ENCODE measurements at regions not wholly inside any gene's neighbourhood (a gene's known extent, or its start where the extent isn't known, plus 50 kb on each side); places are given as distances from the start of the nearest gene placed in this dataset.

DNA sequence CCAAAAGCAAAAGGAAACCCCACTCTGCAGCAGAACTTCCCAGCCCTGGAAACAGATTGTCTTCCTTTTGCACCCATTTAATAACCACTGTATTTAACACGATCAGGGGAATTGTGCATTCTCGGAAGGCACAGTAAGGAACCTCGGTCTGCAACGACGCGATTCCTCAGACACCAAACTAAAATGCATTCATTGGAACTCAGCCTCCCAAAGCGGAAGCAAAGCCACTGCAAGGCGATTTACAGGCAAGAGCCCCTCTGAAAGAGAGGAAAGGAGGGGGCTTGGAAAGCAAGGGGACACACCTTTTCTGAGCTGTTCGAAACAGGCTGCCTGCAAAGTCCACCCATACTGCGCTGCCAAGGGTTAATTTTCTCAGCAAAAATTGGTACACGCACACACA lies 297.7 kb downstream of the OMA1 start:
- Histone ChIP-seq H3K27me3 (replicated peaks; ENCODE audit: insufficient read depth) (peaks cover 32% of the 10 kb centered on the region), H3K9me3 (ENCODE audit: low read depth) (no peaks in the 10 kb centered on the region), H3K27ac (no peak overlapping the region), H3K9ac (no peak overlapping the region), H2AFZ (no peak overlapping the region), H3K4me1 (ENCODE audit: insufficient read depth) (no peaks in the 10 kb centered on the region), H3K4me3 (no peak overlapping the region), H3K79me2 (ENCODE audit: insufficient read depth) (no peaks in the 10 kb centered on the region), H3K9me2 (ENCODE audit: insufficient read depth) (no peaks in the 10 kb centered on the region), H3K36me3 (ENCODE audit: low read depth) (no peaks in the 10 kb centered on the region), H4K20me1 (ENCODE audit: insufficient read depth) (no peaks in the 10 kb centered on the region), H3F3A (ENCODE audit: insufficient read depth) (no peaks in the 10 kb centered on the region), H3K4me2 (ENCODE audit: unreplicated experiment) (no peak overlapping the region)
- TF ChIP-seq EZH2 (IDR thresholded peaks at IDR 0.05; ENCODE audit: insufficient read depth, poor library complexity, severe bottlenecking), result no peak
- no peak for TF ChIP-seq EZH2phosphoT487 (IDR thresholded peaks at IDR 0.05; ENCODE audit: insufficient read depth, low read depth)
- WGBS, 2 experiments (ENCODE audit: low coverage in 1 of 2, low lambda C conversion rate in 2 of 2, missing lambda C conversion rate in 2 of 2), result 6 to 7% methylated on average over 11 of the region's 11 CpGs
- in situ Hi-C loops (cut with MboI), result no loop called here
- no peak for DNase-seq

DNA sequence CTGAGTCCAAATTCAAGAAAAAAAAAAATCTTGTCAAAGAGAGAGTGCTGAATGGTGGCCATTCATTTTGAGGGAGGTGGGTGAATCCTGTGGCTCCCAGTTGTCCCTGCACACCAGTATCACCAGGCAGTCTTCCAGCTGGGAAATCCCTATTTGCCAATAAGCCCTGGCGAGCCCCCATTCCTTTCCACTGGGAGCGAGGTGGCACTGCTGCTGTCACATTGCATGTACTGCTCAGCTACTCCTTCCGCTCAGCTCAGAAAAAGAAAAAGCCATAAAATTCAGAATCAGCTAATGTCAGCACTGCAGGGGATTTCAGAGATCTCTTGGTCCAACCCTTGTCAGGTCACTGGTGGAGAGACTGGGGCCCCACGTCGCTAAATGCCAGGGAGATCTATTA lies 298.5 kb downstream of the OMA1 start:
- Histone ChIP-seq H2AFZ (no peak overlapping the region), H3K4me1 (ENCODE audit: insufficient read depth) (no peaks in the 10 kb centered on the region), H3K27me3 (replicated peaks; ENCODE audit: insufficient read depth) (peaks cover 32% of the 10 kb centered on the region), H3K79me2 (ENCODE audit: insufficient read depth) (no peaks in the 10 kb centered on the region), H3K4me2 (ENCODE audit: unreplicated experiment) (no peak overlapping the region), H3K9me3 (ENCODE audit: low read depth) (no peaks in the 10 kb centered on the region), H3K36me3 (ENCODE audit: low read depth) (no peaks in the 10 kb centered on the region), H3F3A (ENCODE audit: insufficient read depth) (no peaks in the 10 kb centered on the region), H3K4me3 (no peak overlapping the region), H3K9ac (no peak overlapping the region), H3K27ac (no peak overlapping the region), H3K9me2 (ENCODE audit: insufficient read depth) (no peaks in the 10 kb centered on the region), H4K20me1 (ENCODE audit: insufficient read depth) (no peaks in the 10 kb centered on the region)
- no peak for TF ChIP-seq EZH2 (IDR thresholded peaks at IDR 0.05; ENCODE audit: insufficient read depth, poor library complexity, severe bottlenecking)
- no peak for DNase-seq
- in situ Hi-C loops (cut with MboI), result no loop called here
- 2 to 4% methylated on average over 5 of the region's 5 CpGs for WGBS, 2 experiments (ENCODE audit: low coverage in 1 of 2, low lambda C conversion rate in 2 of 2, missing lambda C conversion rate in 2 of 2)

DNA sequence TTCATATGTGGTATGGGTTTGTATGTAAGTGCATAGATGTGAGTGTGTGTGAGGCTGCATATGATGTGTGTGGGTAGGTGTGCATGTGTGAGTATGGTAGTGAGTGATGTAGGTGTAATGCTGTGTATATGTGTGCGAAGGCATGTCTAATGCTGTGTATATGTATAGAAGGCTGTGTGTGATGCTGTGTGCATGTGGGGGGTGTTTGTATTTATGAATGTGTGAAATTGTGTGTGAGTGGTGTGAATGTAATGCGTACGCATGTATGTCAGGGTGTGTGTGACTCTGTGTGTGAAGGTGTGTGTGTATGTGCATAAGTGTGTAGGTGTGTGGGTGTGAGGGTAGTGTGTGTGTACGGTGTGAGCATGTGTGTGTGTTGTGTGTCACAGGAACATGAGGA lies 300.0 kb downstream of the OMA1 start:
- no peak for DNase-seq
- Histone ChIP-seq H3K9me2 (ENCODE audit: insufficient read depth) (no peaks in the 10 kb centered on the region), H3K9me3 (ENCODE audit: low read depth) (no peaks in the 10 kb centered on the region), H3K9ac (no peak overlapping the region), H3K36me3 (ENCODE audit: low read depth) (no peaks in the 10 kb centered on the region), H3K79me2 (ENCODE audit: insufficient read depth) (no peaks in the 10 kb centered on the region), H3K4me1 (ENCODE audit: insufficient read depth) (no peaks in the 10 kb centered on the region), H3K27me3 (replicated peaks; ENCODE audit: insufficient read depth) (peaks cover 32% of the 10 kb centered on the region), H3K4me3 (no peak overlapping the region), H3F3A (ENCODE audit: insufficient read depth) (no peaks in the 10 kb centered on the region), H2AFZ (no peak overlapping the region), H4K20me1 (ENCODE audit: insufficient read depth) (no peaks in the 10 kb centered on the region), H3K27ac (no peak overlapping the region), H3K4me2 (ENCODE audit: unreplicated experiment) (no peak overlapping the region)
- WGBS, 2 experiments (ENCODE audit: low coverage in 1 of 2, low lambda C conversion rate in 2 of 2, missing lambda C conversion rate in 2 of 2), result 43 to 44% methylated on average over 4 of the region's 4 CpGs
- no peak for TF ChIP-seq EZH2phosphoT487 (IDR thresholded peaks at IDR 0.05; ENCODE audit: insufficient read depth, low read depth)
- TF ChIP-seq EZH2 (IDR thresholded peaks at IDR 0.05; ENCODE audit: insufficient read depth, poor library complexity, severe bottlenecking), result no peak
- in situ Hi-C loops (cut with MboI), result no loop called here

DNA sequence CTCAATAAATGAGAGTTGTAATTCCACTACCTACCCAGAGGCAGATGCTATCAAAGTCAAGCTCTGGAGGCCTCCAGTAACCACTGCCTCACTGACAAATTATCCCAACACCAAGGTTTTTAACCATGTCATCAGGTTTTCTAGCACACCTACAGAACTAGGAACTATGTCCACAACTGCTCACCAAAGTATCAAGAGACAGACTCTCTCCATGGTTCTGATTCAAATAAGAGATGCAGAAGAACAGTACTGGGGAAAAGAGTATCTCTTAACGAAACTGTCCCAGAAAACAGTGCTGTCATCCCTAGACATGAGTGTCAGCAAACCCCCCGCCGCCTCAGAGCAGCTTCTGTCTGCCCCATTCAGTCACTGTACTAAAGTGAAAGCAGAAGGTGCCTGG lies 301.7 kb downstream of the OMA1 start:
- H3F3A ChIP-seq (ENCODE audit: insufficient read depth), result no peaks in the 10 kb centered on the region
- no peaks in the 10 kb centered on the region for H3K9me3 ChIP-seq (ENCODE audit: low read depth)
- no peak for TF ChIP-seq EZH2 (IDR thresholded peaks at IDR 0.05; ENCODE audit: insufficient read depth, poor library complexity, severe bottlenecking)
- TF ChIP-seq EZH2phosphoT487 (IDR thresholded peaks at IDR 0.05; ENCODE audit: insufficient read depth, low read depth), result no peak
- no peaks in the 10 kb centered on the region for H3K79me2 ChIP-seq (ENCODE audit: insufficient read depth)
- no peaks in the 10 kb centered on the region for H3K4me1 ChIP-seq (ENCODE audit: insufficient read depth)
- H4K20me1 ChIP-seq (ENCODE audit: insufficient read depth), result no peaks in the 10 kb centered on the region
- no peak overlapping the region for H3K27ac ChIP-seq
- no peak overlapping the region for H2AFZ ChIP-seq
- no peak overlapping the region for H3K9ac ChIP-seq
- no peak for DNase-seq
- WGBS, 2 experiments (ENCODE audit: low coverage in 1 of 2, low lambda C conversion rate in 2 of 2, missing lambda C conversion rate in 2 of 2), result 37 to 45% methylated on average over 3 of the region's 3 CpGs
- peaks cover 22% of the 10 kb centered on the region for H3K27me3 ChIP-seq (replicated peaks; ENCODE audit: insufficient read depth)
- no peak overlapping the region for H3K4me2 ChIP-seq (ENCODE audit: unreplicated experiment)
- no peaks in the 10 kb centered on the region for H3K9me2 ChIP-seq (ENCODE audit: insufficient read depth)
- in situ Hi-C loops (cut with MboI), result no loop called here
- no peaks in the 10 kb centered on the region for H3K36me3 ChIP-seq (ENCODE audit: low read depth)
- no peak overlapping the region for H3K4me3 ChIP-seq

DNA sequence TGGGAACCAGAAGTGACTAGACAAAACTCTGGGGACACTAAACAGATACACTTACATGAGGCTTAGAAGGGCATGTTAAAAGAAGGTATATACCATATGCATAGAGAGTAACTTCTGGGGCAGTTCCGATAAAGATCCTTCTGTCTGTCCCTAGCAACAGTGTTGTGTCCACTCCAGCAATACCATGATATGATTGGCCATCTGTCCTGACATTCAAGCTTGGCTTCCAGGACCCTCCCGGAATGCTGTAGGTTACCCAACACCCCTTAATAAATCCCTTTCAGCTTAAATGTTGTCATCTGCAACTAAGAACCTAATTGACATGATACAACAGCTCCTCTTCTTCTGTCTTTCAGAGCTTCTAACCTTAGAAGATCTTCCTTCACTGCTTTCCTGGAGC lies 307.7 kb downstream of the OMA1 start:
- in situ Hi-C loops (cut with MboI), result no loop called here
- WGBS, 2 experiments (ENCODE audit: low coverage in 1 of 2, low lambda C conversion rate in 2 of 2, missing lambda C conversion rate in 2 of 2), result 15 to 24% methylated on average over 2 of the region's 2 CpGs
- no peak for DNase-seq

More for the DNA sequence above, 307.7 kb downstream of the OMA1 start:
- no peaks in the 10 kb centered on the region for H3K36me3 ChIP-seq (ENCODE audit: low read depth)
- no peak overlapping the region for H3K9ac ChIP-seq
- no peaks in the 10 kb centered on the region for H3K79me2 ChIP-seq (ENCODE audit: insufficient read depth)
- H2AFZ ChIP-seq, result no peak overlapping the region
- H4K20me1 ChIP-seq (ENCODE audit: insufficient read depth), result no peaks in the 10 kb centered on the region
- H3K4me3 ChIP-seq, result no peak overlapping the region
- no peak overlapping the region for H3K4me2 ChIP-seq (ENCODE audit: unreplicated experiment)
- H3K9me2 ChIP-seq (ENCODE audit: insufficient read depth), result no peaks in the 10 kb centered on the region
- H3K27me3 ChIP-seq (replicated peaks; ENCODE audit: insufficient read depth), result no peaks in the 10 kb centered on the region
- no peak overlapping the region for H3K27ac ChIP-seq
- H3K4me1 ChIP-seq (ENCODE audit: insufficient read depth), result no peaks in the 10 kb centered on the region
- TF ChIP-seq EZH2 (IDR thresholded peaks at IDR 0.05; ENCODE audit: insufficient read depth, poor library complexity, severe bottlenecking), result no peak
- no peak for TF ChIP-seq EZH2phosphoT487 (IDR thresholded peaks at IDR 0.05; ENCODE audit: insufficient read depth, low read depth)
- no peaks in the 10 kb centered on the region for H3K9me3 ChIP-seq (ENCODE audit: low read depth)
- H3F3A ChIP-seq (ENCODE audit: insufficient read depth), result no peaks in the 10 kb centered on the region
